ENCODE measurements at regions not wholly inside any gene's neighbourhood (a gene's known extent, or its start where the extent isn't known, plus 50 kb on each side); places are given as distances from the start of the nearest gene placed in this dataset.
"Not testable (repeated sequence)": the region's sequence is repeated elsewhere in the genome, so short reads cannot be mapped to it uniquely, and the experiment has no call there.

GRCh38 chr15:88965097-88965496 lies 51.9 kb upstream of the MFGE8 start:
- DNase-seq = not testable (repeated sequence)

GRCh38 chr15:88970232-88970631 lies 57.1 kb upstream of the MFGE8 start:
- DNase-seq = no peak

GRCh38 chr15:88974392-88974791 lies 61.2 kb upstream of the MFGE8 start:
- DNase-seq = no peak

GRCh38 chr15:88975891-88976290 lies 62.7 kb upstream of the MFGE8 start:
- DNase-seq = no peak

GRCh38 chr15:88976656-88977055 lies 63.5 kb upstream of the MFGE8 start:
- no peak for DNase-seq

- no peak for DNase-seq
Observed at GRCh38 chr15:88979674-88980073, 66.5 kb upstream of the MFGE8 start.

- no peak for DNase-seq
Observed at GRCh38 chr15:88980498-88980897, 67.3 kb upstream of the MFGE8 start.

- DNase-seq = no peak
Observed at GRCh38 chr15:88981244-88982215, 68.4 kb upstream of the MFGE8 start.

GRCh38 chr15:88982304-88982945 lies 69.2 kb upstream of the MFGE8 start:
- no peak for DNase-seq

GRCh38 chr15:88982946-88983342 lies 69.8 kb upstream of the MFGE8 start:
- no peak for DNase-seq

GRCh38 chr15:88983861-88984429 lies 70.8 kb upstream of the MFGE8 start:
- DNase-seq = no peak

GRCh38 chr15:88985547-88986393 lies 72.6 kb upstream of the MFGE8 start:
- DNase-seq = no peak

GRCh38 chr15:88986949-88987590 lies 73.9 kb upstream of the MFGE8 start:
- DNase-seq = no peak

GRCh38 chr15:88987591-88987933 lies 74.4 kb upstream of the MFGE8 start:
- DNase-seq = no peak

- DNase-seq = no peak
Observed at GRCh38 chr15:88987934-88988671, 74.9 kb upstream of the MFGE8 start.

- DNase-seq = no peak
Observed at GRCh38 chr15:88989578-88989977, 76.4 kb upstream of the MFGE8 start.

GRCh38 chr15:88990185-88990679 lies 77.1 kb upstream of the MFGE8 start:
- no peak for DNase-seq

GRCh38 chr15:88992216-88992615 lies 79.0 kb upstream of the MFGE8 start:
- no peak for DNase-seq

- no peak for DNase-seq
Observed at GRCh38 chr15:88992912-88993376, 79.8 kb upstream of the MFGE8 start.

GRCh38 chr15:88993662-88994061 lies 80.5 kb upstream of the MFGE8 start:
- no peak for DNase-seq

Measured in renal pelvis (tissue), 1 donor.